Nucleus accumbens (tissue), 56 donors: ENCODE measurements at regions not wholly inside any gene's neighbourhood (a gene's known extent, or its start where the extent isn't known, plus 50 kb on each side); places are given as distances from the start of the nearest gene placed in this dataset.
"Not testable (repeated sequence)": the region's sequence is repeated elsewhere in the genome, so short reads cannot be mapped to it uniquely, and the experiment has no call there.

Experiments
- DNase-seq, 56 donors: peaks; one replicate each; lab custom pipeline; 2025; lab: John Stamatoyannopoulos, UW

- DNase-seq, result peak in 6 of 56 donors; percentile 1 to 19 (median 6)
Measured at GRCh38 chr13:95387733-95388207, 86.5 kb upstream of the ABCC4 start.

GRCh38 chr13:95388420-95389079 is 87.3 kb upstream of the ABCC4 start:
- DNase-seq, result no peak

- no peak for DNase-seq
Measured at GRCh38 chr13:95391362-95391761, 90.1 kb upstream of the ABCC4 start.

DNA sequence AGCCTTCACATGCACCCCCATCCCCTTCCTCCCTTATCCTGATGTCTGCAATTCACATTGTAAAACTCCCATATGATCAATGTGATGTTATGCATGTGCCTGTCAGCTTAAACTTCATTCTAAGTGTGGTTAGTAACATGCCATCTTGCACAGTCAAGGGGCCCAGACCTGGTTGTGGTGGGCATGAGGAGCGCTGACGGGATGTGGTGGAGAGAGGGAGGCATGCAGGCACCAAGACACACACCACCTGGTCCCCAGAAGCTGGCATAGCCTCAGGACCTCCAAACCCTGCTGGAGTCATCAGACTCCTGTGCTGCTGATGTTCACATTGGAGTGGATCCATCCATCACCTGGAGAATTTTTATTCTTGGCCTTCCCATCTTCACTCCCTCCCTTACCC is 90.5 kb upstream of the ABCC4 start:
- DNase-seq, result no peak

- no peak for DNase-seq
Measured at GRCh38 chr13:95392597-95392996, 91.3 kb upstream of the ABCC4 start.

- peak in 5 of 56 donors; percentile 5 to 55 (median 14) for DNase-seq
Measured at GRCh38 chr13:95403349-95404140, 102.3 kb upstream of the ABCC4 start.

DNA sequence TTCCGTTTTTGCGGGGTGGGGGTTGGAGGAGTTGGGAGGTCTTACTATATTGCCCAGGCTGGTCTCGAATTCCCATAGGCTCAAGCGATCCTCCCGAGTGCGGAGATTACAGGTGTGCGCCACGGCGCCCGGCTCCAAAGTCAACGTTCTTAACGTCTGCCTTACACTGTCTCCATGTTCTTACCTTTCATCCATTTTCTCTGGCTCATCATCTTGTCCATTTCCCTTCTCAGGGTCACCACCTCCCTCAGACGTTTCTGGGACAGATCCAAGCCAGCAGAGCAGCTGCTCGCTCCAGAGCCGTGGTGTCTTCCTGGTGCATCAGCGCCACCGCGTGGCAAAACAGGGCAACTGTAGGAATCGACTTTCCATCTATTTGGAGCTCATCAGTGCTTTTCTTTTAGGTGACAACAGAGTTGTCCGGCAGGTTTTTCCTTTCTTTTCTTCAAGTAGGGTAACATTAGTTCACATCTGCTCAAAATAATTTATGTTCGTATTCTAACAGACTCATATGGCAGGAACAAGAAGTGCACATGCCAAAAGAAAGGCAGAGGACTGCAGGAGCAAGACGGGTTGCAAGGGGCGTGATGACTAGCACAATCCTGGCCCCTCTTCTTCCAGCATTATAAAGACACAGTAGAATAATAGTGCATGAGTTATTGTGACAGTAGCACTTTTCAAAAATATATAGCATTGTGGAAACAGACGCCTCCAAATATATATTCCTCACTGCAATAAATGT is 103.1 kb upstream of the ABCC4 start:
- DNase-seq, result peak in 55 of 56 donors; percentile 5 to 90 (median 66)

- no peak for DNase-seq
Measured at GRCh38 chr13:95406176-95406575, 104.9 kb upstream of the ABCC4 start.

GRCh38 chr13:95411428-95412040 is 110.3 kb upstream of the ABCC4 start:
- no peak for DNase-seq

- no peak for DNase-seq
Measured at GRCh38 chr13:95418946-95419345, 117.7 kb upstream of the ABCC4 start.

- no peak for DNase-seq
Measured at GRCh38 chr13:95420501-95420900, 119.2 kb upstream of the ABCC4 start.

- no peak for DNase-seq
Measured at GRCh38 chr13:95426631-95427030, 125.4 kb upstream of the ABCC4 start.

- not testable (repeated sequence) for DNase-seq
Measured at GRCh38 chr13:95430525-95430924, 122.0 kb upstream of the CLDN10 start.

DNA sequence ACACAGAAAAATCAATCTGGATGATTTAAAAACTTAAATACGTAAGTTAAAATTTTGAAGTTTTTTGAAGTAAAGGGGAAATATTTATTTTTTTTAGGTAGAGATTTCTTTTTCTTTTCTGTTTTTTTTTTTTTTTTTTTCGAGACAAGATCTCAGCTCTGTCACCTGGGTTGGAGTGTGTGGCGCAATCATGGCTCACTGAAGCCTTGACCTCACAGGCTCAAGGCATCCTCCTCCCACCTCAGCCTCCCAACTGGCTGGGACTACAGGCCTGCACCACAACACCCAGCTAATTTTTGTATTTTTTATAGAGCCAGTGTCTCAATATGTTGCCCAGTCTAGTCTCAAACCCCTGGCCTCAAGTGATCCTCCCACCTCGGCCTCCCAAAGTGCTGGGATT is 120.4 kb upstream of the CLDN10 start:
- DNase-seq, result no peak

- DNase-seq, result no peak
Measured at GRCh38 chr13:95433537-95433936, 119.0 kb upstream of the CLDN10 start.

DNA sequence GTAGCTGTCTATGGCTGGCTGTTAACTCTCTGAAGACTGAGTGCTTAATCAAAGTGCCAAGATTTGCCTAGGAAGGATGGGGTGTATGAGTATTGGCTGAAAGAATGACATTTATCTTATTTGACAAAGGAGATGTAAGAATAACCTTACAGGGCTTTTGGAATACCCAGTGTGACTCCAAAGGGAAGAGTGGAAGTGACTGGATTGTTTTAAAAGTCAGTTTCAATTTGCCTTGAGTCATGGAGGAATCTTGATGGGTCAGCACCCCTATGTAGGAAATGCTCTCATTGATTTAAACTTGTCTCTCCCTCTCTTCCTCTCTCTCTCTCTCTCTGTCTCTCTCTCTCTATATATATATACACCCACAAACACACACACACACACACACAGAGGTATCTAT is 118.4 kb upstream of the CLDN10 start:
- DNase-seq, result no peak

GRCh38 chr13:95437561-95437960 is 115.0 kb upstream of the CLDN10 start:
- DNase-seq, result no peak

DNA sequence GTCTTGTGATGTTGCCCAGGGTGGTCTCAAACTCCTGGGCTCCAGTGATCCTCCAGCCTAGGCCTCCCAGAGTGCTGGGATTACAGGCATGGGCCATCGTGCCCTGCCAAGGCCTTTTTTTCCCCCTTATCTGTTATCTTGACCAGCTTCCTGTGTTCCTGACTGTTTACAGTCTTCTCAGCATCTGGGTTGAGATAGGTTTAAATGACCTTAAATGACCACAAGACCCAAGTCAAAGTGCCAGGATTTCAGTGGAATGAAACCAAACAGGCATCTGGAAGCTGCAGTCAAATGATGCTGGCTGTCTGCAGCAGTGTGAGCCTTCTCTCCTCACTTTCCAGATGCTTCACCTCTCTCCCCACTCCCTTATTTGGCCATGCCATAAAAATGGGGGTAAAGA is 114.2 kb upstream of the CLDN10 start:
- DNase-seq, result no peak

- no peak for DNase-seq
Measured at GRCh38 chr13:95440441-95441088, 112.0 kb upstream of the CLDN10 start.

GRCh38 chr13:95441326-95441725 is 111.2 kb upstream of the CLDN10 start:
- DNase-seq, result no peak
